Hematopoietic multipotent progenitor cell treated with erythropoietin and hydrocortisone succinate and interleukin-3 and kit ligand, for 6 days (in vitro differentiated cells): ENCODE measurements at regions not wholly inside any gene's neighbourhood (a gene's known extent, or its start where the extent isn't known, plus 50 kb on each side); places are given as distances from the start of the nearest gene placed in this dataset.
"Not testable (repeated sequence)": the region's sequence is repeated elsewhere in the genome, so short reads cannot be mapped to it uniquely, and the experiment has no call there.

Experiments used
- DNase-seq: peaks from one replicate; pipeline ENCODE4 v3.0.0-alpha.2; 2015

DNA sequence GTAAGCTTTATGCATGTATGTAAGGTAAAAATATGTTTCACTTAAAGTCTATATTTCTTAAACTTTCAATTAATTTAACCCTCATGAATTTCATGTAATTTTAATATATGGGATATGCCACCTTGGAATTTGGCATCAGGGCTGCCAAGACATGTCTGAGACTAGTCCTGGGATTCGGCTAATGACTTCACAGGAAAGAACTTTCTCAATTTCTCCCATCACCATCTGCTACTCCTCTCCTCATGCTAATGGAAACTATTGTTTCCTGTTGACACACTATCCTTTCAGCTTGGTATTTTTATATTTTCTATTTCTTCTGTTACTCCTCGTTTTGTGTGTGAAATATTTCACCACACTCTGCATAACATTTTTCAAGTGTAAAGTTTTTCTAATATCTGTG is 205.9 kb downstream of the ARL4A start:
- no peak for DNase-seq

DNA sequence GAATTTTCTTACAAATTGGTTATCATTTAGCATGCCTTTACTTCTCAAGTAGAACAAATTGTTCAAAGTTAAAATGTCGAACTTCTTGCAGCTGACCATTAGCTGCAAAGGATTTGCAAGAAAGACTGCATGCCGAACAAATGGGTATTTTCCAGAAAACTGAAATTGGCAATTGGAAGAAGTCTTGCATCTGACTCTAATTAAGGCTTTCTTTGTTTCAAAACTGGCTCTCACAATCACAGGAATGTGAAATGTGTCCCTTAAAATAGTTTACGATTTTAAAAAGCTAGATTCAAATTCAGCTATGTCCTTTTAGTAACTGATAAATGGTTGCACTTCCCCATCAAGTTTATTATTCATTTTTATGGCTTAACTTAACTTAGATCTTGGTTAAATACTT is 207.9 kb downstream of the ARL4A start:
- no peak for DNase-seq

DNA sequence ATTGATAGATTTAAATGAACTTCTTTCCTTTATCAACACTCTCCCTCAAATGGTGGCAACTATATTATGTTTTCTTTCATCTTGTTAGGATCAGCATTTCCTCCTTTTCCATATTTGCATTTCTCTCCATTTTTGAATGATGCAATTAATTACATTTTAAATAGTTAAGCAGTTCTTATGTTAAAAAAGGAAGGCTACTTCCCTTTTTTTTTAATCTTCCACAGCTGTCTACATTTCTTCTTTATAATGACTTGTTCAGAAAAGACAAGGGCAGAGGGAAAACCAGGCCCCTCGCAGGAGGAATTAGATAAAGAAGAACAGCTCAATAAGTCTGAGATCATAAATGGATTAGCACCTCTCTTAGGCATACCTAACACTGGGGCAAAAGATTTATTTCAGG is 208.9 kb downstream of the ARL4A start:
- DNase-seq, result peak; percentile 21

DNA sequence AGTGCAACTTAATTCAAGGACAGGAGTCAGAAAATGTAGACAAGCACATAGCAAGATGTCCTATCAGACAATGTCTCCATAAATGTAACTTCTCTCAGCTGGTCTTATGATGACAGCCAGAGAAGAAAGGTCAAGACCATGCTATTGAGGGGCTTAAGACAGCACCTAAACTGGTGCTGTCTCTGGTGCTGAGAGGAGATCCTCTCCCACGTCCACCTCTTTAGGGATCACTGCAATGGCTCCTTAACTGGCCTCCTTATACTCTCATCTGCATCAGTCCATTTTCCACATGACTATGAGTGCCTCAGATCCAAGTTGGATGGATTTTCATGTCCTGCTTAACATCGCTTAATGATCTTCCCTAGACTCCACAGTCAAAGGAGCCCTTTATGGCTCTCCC is 210.6 kb downstream of the ARL4A start:
- DNase-seq, result no peak

DNA sequence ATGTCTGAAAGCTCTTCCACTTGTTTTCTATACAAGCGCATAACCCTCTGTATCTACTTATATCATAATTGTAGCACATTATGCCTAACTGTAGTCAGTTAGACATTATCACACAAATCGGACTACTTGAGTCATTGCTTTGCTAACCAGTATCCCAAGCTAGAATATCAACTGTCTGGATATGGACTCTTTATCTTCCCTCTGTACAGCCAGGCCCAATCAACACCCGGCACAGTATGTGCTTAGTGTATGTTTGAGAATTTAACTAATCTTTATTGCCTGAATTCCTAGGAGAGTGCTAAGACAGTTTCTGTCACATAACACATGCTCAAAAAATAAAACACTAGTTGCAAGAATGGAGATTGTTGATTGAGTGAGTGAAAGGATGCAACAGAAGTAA is 211.2 kb downstream of the ARL4A start:
- no peak for DNase-seq

DNA sequence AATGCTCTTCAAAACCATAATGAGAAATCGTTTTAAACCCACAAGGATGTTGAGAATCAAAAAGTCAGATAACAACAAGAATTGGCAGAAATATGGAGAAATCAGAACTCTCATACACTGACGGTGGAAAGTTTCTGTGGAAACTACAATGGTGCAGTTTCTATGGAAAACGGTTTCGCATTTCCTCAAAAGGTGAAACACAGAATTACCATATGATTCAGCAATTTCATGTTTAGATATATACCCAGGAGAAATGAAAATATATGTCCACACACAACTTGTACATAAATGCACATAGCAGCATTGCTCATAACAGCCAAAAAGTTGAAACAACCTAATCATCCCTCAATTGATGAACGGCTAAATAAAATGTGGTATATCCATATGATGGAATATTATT is 218.2 kb downstream of the ARL4A start:
- DNase-seq, result no peak

DNA sequence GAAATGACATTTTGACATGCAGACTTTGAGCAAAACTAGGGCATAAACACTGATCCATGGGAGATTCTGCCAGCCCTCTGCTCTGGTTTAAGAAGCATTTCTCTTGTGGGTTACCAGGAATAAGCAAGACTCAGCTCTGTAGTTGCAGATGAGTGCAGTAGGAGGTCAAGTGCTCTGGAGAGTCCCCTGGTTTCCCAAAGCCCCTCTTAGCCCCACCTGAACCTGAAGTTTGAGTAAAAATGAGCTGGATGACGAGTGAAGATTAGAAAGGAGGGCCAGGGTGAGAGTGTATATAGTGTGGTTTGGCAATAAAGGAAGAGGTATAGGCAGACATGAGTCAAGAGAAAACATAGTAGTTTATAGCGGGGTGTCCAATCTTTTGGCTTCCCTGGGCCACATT is 220.3 kb downstream of the ARL4A start:
- DNase-seq, result no peak

DNA sequence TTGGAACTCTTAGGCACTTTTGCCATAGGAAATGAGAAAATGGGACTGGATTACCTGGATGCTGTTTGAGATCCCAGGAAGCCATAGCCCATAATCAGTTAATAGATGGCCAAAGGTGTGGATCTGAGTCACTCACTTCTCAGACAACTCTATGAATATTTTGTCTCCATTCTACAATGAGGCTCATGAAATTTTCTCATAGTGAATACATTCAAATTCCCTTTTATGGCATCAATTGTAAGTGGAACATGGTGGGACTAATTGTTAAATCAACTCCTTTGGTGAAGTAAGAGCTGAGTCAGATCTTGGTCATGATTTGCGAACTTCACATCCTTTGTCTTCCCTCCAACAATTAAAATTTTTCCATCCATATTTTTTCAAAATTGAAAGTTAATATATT is 222.1 kb downstream of the ARL4A start:
- DNase-seq, result no peak

DNA sequence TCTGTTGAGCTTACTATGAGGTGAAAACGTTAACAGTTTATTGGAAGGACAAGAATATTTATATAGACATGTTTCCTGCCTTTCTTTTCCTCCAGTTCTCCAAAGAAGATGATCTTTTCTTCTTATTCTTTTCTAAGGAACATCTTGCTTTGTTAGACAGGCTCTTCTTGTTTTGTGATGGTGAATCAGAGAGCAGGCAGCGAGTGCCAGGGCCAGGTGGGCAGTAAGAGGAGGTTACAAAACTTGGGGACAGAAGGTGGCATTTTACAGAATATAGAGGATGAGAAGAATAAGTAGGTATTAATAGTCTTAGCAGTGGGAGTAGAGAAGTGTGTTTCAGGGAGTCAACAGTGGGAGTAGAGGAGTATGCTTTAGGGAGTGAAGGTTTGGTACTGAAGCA is 223.6 kb downstream of the ARL4A start:
- DNase-seq, result no peak

DNA sequence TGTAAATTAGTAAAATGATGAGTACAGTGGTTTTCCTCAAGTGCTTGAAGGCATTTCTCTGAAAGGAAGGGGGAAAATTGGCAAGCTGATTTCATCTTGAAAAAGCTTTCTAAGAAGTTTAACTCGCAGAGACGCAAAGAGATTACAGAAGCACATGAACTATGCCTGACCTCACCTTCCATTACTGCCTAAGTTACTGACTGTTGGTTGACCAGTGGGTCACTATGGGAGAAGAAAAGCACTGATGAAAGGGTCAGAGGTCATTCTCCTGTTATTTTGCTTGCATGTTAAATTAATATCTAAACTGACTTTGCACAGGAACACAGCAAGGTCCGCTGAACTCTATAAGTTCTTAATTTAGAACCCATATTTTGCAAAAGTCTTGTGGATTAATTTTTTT is 225.6 kb downstream of the ARL4A start:
- no peak for DNase-seq

DNA sequence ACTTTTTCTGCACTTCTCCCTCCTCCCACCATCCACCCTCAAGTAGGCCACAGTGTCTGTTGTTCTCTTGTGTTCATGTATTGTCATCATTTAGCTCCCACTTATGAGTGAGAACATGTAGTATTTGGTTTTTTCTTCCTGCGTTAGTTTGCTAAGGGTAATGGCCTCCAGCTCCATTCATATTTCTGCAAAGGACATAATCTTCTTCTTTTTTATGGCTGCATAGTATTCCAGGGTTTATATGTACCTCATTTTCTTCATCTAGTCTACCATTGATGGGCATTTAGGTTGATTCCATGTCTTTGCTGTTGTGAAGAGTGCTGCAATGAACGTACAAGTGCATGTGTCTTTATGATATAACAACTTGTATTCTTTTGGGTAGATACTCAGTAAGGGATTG is 230.4 kb downstream of the ARL4A start:
- DNase-seq, result no peak

DNA sequence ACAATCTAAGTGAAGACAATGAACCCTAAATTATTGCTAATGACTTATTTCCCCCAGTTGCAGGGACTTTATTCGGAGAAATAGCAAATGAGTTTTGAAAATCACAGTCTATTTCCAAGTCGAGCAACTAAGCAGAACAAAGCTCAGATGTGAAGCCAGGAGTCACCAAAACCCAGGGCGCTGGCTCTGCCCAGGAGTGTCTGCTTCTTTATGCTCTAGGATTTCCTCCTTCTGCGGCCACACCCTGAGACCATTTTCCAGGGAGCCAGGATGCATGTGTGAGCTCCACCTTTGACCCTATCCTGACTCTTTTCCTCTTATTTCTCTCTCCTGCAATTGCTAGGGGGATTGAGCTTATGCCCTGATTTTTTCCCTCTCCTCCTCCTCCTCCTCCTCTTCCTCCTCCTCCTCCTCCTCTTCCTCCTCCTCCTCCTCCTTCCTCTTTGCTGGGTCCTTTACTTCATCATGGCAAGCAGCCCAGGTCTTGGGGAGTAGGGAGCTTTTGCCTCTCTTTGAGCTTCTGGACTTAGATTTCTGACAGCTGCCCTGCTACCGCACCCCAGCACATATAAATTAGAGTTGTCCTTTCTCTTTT is 234.4 kb downstream of the ARL4A start:
- DNase-seq, result no peak

DNA sequence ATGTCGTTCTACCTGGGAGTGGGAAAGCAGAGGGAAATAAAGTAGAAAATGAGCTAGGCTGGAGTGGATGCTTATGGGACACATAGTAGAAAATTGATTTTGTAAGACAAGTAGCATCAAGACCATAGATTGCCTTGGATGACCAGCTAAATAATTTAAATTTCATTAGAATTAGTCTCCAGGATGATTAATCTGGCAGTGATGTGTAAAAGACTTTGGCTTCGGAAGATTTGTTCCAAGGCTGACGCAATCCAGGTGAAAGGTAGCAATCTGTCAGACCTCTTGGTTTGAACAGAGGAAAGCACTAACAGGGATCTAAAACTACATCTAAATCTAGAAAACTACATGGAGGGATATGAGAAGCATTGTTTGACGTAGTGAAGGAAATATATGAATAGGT is 236.5 kb downstream of the ARL4A start:
- DNase-seq, result no peak

DNA sequence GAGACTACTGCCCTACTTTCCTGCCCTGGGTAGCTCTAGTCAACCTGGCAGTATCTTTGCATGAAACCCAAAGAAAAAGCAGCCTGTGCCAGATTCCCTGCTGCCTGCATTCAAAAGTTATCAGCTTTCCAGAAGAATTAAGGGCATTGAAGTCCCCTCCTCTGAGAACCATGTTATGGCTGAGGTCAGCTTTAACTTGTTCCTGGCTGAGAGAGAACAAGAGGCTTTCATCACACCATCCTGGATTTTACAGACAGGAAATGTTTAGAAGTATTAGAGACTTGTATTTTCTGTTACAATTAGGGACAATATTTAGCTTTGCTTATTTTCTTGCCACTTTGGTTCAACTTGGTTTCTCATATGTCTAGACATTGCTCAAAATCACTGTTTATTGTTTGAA is 238.8 kb downstream of the ARL4A start:
- DNase-seq, result no peak

DNA sequence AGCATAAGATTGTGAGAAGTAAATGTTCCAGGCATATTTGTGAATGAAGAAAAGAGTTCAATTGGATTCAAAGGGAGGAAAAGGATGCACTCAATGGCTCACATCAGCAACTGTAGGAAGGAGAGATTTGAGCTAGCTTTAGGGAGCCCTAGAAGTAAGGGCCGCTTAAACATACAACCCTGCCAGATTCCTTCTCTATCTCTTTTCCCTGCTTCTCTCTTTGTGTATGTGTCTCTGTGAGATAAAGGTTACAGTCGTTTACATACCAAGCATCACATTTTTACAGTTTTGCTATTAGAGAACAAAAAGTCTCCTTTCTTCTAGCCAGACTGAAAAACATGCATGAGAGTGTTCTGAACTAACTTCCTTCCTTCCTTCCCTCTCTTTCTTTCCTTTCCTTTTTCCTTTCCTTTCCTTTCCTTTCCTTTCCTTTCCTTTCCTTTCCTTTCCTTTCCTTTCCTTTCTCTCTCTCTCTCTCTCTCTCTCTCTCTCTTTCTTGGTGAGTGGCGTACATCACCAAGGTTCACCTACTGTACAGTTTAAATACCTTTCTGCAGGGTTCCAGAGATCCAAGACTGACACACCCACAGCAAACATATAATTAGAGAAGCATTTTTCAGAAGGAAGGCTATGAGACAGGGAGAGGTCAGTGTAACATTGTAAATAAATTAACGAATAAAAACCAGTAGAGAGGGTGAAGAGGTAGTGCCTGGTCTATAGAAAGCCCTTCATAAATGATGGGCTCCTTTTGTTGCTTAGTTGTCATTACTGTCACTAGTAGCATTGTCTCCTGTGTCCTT is 240.4 kb downstream of the ARL4A start:
- DNase-seq, result peak; percentile 23

DNA sequence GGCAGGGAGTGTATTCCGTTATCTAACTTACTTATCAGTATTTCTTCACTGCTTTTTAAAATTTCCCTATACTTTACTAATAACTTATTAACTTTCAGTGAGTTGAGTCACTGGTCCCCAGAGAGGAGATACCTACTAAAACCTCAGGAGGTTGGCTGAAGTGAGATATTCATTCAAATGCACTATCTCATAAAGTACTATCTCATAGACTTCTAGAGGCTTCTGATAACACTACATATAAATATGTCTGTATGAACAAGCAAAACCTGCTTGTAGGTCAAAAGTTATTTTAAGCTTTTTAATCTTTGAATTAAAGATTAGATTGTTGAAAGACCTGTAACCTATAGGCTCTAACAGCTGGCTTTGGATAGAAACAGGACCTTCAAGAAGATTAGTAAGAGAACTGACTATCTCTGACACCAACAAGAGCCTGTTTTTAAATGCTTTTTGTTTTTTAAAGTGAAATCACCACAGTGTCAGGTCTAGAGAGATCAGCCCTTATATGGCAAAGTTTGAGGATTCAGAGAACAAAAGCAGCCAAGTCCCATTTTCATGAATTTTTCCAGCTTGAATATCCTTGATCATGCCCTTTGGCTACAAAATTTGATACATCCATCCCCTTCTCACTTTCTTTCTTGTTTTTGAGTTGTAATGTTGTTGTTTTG is 242.2 kb downstream of the ARL4A start:
- DNase-seq, result no peak

DNA sequence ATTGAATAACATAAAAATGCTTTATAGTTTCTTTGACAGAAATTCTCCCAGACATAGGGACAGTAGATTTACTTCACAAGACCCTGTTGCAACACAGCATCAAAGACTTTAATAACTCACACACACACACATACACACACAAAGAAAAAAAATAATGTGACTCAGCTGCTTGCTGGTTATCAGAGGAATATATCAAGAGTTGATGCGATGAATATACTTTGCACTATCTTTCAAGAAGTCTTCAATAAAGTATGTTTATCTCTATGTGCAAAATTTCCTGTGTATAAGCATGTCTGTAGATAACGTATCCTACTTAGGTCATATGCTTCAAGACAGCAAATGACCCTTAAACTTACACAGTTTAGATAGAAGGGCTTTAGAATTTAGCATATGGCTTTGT is 243.1 kb downstream of the ARL4A start:
- DNase-seq, result peak; percentile 17

DNA sequence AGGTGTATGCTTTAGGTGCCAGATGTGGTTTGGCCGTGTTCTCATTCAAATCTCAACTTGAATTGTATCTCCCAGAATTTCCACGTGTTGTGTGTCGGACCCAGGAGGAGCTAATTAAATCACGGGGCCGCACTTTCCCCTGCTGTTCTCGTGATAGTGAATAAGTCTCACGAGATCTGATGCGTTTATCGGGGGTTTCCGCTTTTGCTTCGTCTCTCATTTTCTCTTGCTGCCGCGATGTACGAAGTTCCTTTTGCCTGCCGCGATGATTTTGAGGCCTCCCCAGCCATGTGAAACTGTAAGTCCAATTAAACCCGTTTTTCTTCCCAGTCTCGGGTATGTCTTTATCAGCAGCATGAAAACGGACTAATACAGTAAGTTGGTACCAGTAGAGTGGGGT is 244.0 kb downstream of the ARL4A start:
- not testable (repeated sequence) for DNase-seq

DNA sequence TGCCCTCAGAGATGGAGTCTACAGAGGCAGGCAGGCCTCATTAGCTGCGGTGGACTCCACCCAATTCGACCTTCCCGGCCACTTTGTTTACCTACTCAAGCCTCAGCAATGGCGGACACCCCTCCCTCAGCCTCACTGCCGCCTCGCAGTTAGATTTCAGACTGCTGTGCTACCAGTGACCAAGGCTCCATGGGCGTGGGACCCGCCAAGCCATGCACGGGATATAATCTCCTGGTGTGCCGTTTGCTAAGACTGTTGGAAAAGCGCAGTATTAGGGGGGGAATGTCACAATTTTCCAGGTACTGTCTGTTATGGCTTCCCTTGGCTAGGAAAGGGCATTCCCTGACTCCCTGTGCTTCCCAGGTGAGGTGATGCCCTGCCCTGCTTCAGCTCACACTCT is 252.3 kb downstream of the ARL4A start:
- no peak for DNase-seq

DNA sequence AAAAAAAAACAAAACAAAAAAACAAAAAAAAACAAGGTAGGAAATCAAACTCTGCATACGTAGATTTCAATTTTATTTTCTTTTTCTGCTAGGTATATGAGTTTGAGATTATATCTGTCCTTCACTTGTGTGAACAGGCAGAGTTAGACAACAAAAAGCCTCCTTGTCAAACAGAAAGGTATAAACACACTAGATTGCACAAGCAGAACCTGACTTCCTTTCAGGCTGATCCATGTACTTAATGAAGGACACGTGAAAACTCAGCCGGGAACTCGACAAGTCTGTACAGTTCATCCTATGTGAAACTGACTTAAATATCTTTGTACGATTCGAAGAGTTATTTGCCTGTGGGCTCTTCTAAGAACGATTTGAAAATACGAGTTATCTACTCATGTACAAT is 254.1 kb downstream of the ARL4A start:
- DNase-seq, result no peak

DNA sequence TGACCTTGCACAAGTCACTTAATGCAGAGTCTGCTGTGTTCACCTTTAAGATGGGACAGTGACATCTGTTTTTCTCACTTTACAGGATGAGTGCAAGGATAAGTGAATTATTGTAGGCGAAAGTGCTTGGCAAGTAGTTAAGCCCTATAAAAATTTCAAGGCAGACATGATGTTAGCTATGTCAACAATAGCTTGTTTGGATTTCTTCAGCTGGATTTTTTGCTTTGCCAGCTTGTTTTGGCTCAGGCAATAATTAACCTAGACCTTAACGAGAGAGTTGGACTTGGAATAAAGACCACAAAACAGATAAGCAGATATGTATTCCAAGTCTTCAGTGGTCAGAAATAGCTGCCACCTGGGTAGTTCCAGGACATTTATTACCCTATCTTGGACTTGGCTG is 255.2 kb downstream of the ARL4A start:
- no peak for DNase-seq

DNA sequence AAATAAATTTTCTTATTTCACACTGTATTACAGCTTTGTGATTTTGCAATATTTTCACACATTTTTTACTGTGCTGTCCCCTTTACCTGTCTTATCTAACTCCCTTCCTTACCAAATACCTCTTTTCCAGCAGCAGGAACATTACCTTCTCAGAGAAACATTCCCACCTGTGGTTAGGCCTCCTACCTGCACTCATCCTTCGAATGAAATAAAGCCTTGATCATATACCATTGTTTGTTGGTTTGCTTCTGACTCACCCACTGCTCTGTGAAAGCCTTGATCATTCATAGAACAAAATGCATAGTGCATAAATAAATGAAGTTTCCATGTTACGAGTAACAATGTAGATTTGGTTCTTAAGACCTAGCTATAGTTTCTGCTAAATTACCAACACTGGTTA is 256.3 kb downstream of the ARL4A start:
- DNase-seq, result no peak

DNA sequence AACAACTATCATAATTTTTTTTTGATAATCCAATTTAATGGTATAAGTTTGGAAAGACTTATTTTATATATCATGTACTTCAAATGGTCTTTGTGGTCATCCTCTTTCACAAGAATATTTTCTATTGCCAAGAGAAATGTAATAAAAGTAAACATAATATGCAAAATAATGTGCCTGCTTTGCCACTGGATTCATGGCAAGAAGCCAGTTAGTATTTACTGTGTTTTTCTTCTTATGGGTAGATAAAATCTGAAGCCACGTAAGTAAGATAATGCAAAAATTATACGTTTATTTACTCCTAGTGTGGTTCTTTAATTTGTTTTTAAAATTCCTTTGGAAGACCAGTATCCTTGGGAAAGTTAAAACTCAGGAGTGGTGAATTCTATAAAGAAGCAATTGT is 258.5 kb downstream of the ARL4A start:
- no peak for DNase-seq

DNA sequence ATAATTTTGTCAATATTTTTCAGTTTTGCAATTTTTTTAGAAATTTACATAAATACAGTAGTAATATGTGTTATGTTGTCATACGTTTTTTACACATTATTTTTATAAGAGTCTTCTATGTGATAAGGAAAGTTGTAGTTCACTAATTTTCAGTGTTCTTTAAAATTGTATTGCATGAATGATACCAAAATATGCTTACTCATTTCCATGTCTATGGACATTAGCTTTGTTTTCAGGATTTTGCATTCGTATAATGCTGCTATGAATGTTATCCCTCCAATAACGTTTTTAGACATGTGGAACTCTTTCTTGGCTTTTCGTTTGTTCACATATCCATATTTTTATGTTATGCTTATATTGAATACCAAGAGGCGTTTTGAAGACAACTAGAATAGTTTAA is 260.0 kb downstream of the ARL4A start:
- no peak for DNase-seq
